HG02678 (cell line): ENCODE measurements at regions not wholly inside any gene's neighbourhood (a gene's known extent, or its start where the extent isn't known, plus 50 kb on each side); places are given as distances from the start of the nearest gene placed in this dataset.

Experiments used
- ATAC-seq: cut with Tn5 transposase; IDR thresholded peaks from one replicate; pipeline ENCODE4 v1.9.1; 2021; ENCODE audit warnings: mild to moderate bottlenecking, moderate library complexity; ENCODE audit not compliant: unreplicated experiment

GRCh38 chr18:56323673-56324072 is 314.7 kb downstream of the TXNL1 start:
- ATAC-seq = no peak

- no peak for ATAC-seq
These were observed 316.0 kb downstream of the TXNL1 start for GRCh38 chr18:56322406-56322805.

- peak; percentile 40 for ATAC-seq
These were observed 316.9 kb downstream of the TXNL1 start for GRCh38 chr18:56321470-56321869.

- no peak for ATAC-seq
These were observed 318.4 kb downstream of the TXNL1 start for GRCh38 chr18:56319953-56320352.

GRCh38 chr18:56316727-56317126 is 321.7 kb downstream of the TXNL1 start:
- ATAC-seq = no peak

GRCh38 chr18:56315363-56315762 is 323.0 kb downstream of the TXNL1 start:
- ATAC-seq = no peak

GRCh38 chr18:56314396-56314795 is 324.0 kb downstream of the TXNL1 start:
- no peak for ATAC-seq

- no peak for ATAC-seq
These were observed 325.6 kb downstream of the TXNL1 start for GRCh38 chr18:56312551-56313335.

- ATAC-seq = no peak
These were observed 329.3 kb downstream of the TXNL1 start for GRCh38 chr18:56309104-56309503.

GRCh38 chr18:56307354-56308170 is 330.8 kb downstream of the TXNL1 start:
- ATAC-seq = no peak

- no peak for ATAC-seq
These were observed 331.6 kb downstream of the TXNL1 start for GRCh38 chr18:56306797-56307196.

GRCh38 chr18:56305583-56305982 is 332.8 kb downstream of the TXNL1 start:
- no peak for ATAC-seq

GRCh38 chr18:56302156-56302555 is 336.2 kb downstream of the TXNL1 start:
- ATAC-seq = no peak

- no peak for ATAC-seq
These were observed 338.7 kb downstream of the TXNL1 start for GRCh38 chr18:56299740-56300139.

GRCh38 chr18:56298935-56299334 is 339.5 kb downstream of the TXNL1 start:
- no peak for ATAC-seq

GRCh38 chr18:56296381-56296780 is 342.0 kb downstream of the TXNL1 start:
- no peak for ATAC-seq

GRCh38 chr18:56294484-56295183 is 343.8 kb downstream of the TXNL1 start:
- ATAC-seq = no peak

GRCh38 chr18:56291294-56291693 is 347.1 kb downstream of the TXNL1 start:
- no peak for ATAC-seq

- no peak for ATAC-seq
These were observed 349.0 kb downstream of the TXNL1 start for GRCh38 chr18:56289381-56289780.

GRCh38 chr18:56286775-56287325 is 351.5 kb downstream of the TXNL1 start:
- no peak for ATAC-seq

- ATAC-seq = no peak
These were observed 352.9 kb downstream of the TXNL1 start for GRCh38 chr18:56285387-56286065.
